ENCODE measurements at regions not wholly inside any gene's neighbourhood (a gene's known extent, or its start where the extent isn't known, plus 50 kb on each side); places are given as distances from the start of the nearest gene placed in this dataset.

DNA sequence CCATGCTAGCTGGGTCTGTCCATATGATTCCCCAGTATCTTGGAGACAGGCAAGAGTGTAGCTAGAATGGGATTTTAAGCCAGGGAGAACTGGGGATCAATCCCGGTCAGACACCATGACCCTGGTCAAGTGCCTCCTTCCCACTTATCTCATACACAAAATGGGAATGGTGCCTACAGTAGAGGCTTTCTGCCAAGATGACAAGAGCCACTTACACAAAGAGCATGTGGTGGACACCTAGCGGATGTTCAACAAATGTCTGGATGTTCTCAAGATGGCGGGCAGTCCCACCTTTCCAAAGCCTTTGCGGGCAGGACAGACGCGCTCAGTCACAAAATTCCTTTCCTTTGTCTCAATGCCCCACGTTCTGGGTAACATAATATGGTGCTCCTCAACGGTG, 57.3 kb downstream of the MAF start:
- CTCF ChIA-PET = no interaction called here

DNA sequence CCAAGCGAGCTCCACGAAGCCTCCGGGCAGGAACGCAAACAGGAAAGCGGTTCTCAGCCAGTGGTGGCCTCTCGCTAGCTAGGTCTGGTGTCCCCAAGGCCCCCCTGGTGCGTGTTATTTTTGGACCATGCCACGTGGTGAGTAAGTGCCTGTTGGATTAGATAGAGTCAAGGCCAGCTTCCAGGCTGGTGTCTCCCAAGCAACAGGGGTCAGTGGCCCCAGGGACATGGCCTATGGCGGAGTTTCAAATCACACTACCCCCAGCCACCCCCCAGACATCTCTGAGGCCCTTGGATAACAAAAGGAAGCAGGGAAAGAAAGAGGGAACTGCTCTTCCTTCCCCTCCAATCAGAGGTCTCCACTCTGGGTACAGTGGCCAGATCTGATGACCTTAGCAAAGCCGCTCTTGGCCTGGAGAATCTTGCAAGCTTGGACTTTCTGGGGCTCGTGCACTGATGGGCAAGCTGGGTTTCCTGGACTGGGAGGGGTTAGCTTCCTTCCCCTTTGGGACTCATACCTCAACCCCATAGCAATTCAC, 58.2 kb downstream of the MAF start:
- Mint-ChIP-seq H3K27ac (no peak overlapping the region), H3K4me1 (no peaks in the 10 kb centered on the region), H3K9me3 (peaks cover 7% of the 10 kb centered on the region), H3K36me3 (no peaks in the 10 kb centered on the region), H3K27me3 (ENCODE audit: low read depth) (no peaks in the 10 kb centered on the region), H3K4me3 (no peak overlapping the region)
- POLR2A ChIA-PET = no interaction called here
- DNase-seq (ENCODE audit: low spot score) (no peak), ATAC-seq (no peak)
- CTCF ChIA-PET = interaction anchor here (0.6 kb wide), 1 partner anchor 31 kb away, joined by 5 read pairs; no protein-coding TSS in a partner anchor
- TF ChIP-seq NFYB (CRISPR knock-in tag; conservative IDR thresholded peaks at IDR 0.05; ENCODE audit: low read depth) (no peak), USF1 (CRISPR knock-in tag; IDR thresholded peaks at IDR 0.05) (no peak), GRHL2 (CRISPR knock-in tag; IDR thresholded peaks at IDR 0.05; ENCODE audit: insufficient replicate concordance, severe bottlenecking) (no peak), IRF2 (CRISPR knock-in tag; IDR thresholded peaks at IDR 0.05; ENCODE audit: borderline replicate concordance, low read depth) (no peak), AFF4 (CRISPR knock-in tag; IDR thresholded peaks at IDR 0.05; ENCODE audit: borderline replicate concordance) (no peak)
- TF ChIP-seq, protein P1, sequence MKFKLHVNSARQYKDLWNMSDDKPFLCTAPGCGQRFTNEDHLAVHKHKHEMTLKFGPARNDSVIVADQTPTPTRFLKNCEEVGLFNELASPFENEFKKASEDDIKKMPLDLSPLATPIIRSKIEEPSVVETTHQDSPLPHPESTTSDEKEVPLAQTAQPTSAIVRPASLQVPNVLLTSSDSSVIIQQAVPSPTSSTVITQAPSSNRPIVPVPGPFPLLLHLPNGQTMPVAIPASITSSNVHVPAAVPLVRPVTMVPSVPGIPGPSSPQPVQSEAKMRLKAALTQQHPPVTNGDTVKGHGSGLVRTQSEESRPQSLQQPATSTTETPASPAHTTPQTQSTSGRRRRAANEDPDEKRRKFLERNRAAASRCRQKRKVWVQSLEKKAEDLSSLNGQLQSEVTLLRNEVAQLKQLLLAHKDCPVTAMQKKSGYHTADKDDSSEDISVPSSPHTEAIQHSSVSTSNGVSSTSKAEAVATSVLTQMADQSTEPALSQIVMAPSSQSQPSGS (CRISPR knock-in tag; IDR thresholded peaks at IDR 0.05; ENCODE audit: borderline replicate concordance, low read depth) = no peak
- TF ChIP-seq, protein P2, sequence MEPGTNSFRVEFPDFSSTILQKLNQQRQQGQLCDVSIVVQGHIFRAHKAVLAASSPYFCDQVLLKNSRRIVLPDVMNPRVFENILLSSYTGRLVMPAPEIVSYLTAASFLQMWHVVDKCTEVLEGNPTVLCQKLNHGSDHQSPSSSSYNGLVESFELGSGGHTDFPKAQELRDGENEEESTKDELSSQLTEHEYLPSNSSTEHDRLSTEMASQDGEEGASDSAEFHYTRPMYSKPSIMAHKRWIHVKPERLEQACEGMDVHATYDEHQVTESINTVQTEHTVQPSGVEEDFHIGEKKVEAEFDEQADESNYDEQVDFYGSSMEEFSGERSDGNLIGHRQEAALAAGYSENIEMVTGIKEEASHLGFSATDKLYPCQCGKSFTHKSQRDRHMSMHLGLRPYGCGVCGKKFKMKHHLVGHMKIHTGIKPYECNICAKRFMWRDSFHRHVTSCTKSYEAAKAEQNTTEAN (CRISPR knock-in tag; IDR thresholded peaks at IDR 0.05) = no peak

More for the DNA sequence above, 57.3 kb downstream of the MAF start:
- TF ChIP-seq, protein P3, sequence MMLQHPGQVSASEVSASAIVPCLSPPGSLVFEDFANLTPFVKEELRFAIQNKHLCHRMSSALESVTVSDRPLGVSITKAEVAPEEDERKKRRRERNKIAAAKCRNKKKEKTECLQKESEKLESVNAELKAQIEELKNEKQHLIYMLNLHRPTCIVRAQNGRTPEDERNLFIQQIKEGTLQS (CRISPR knock-in tag; conservative IDR thresholded peaks at IDR 0.05) = no peak
- no peak for TF ChIP-seq KAT7 (CRISPR knock-in tag; IDR thresholded peaks at IDR 0.05; ENCODE audit: borderline replicate concordance)
- TF ChIP-seq ZNF281 (CRISPR knock-in tag; IDR thresholded peaks at IDR 0.05) = no peak
- no peak for TF ChIP-seq GRHL2 (CRISPR knock-in tag; IDR thresholded peaks at IDR 0.05; ENCODE audit: insufficient replicate concordance, severe bottlenecking)
- no peak for TF ChIP-seq MXD4 (CRISPR knock-in tag; IDR thresholded peaks at IDR 0.05; ENCODE audit: borderline replicate concordance)
- no peak for TF ChIP-seq ZNF219 (CRISPR knock-in tag; IDR thresholded peaks at IDR 0.05; ENCODE audit: borderline replicate concordance)
- no peak for TF ChIP-seq ZBTB21 (CRISPR knock-in tag; IDR thresholded peaks at IDR 0.05; ENCODE audit: borderline replicate concordance)
- no peak for TF ChIP-seq ZNF317 (CRISPR knock-in tag; IDR thresholded peaks at IDR 0.05; ENCODE audit: borderline replicate concordance, low read depth)
- TF ChIP-seq, protein P4, sequence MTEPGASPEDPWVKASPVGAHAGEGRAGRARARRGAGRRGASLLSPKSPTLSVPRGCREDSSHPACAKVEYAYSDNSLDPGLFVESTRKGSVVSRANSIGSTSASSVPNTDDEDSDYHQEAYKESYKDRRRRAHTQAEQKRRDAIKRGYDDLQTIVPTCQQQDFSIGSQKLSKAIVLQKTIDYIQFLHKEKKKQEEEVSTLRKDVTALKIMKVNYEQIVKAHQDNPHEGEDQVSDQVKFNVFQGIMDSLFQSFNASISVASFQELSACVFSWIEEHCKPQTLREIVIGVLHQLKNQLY (CRISPR knock-in tag; IDR thresholded peaks at IDR 0.05) = no peak
- no peak for TF ChIP-seq NFE2L1 (CRISPR knock-in tag; IDR thresholded peaks at IDR 0.05)
- TF ChIP-seq, protein P5, sequence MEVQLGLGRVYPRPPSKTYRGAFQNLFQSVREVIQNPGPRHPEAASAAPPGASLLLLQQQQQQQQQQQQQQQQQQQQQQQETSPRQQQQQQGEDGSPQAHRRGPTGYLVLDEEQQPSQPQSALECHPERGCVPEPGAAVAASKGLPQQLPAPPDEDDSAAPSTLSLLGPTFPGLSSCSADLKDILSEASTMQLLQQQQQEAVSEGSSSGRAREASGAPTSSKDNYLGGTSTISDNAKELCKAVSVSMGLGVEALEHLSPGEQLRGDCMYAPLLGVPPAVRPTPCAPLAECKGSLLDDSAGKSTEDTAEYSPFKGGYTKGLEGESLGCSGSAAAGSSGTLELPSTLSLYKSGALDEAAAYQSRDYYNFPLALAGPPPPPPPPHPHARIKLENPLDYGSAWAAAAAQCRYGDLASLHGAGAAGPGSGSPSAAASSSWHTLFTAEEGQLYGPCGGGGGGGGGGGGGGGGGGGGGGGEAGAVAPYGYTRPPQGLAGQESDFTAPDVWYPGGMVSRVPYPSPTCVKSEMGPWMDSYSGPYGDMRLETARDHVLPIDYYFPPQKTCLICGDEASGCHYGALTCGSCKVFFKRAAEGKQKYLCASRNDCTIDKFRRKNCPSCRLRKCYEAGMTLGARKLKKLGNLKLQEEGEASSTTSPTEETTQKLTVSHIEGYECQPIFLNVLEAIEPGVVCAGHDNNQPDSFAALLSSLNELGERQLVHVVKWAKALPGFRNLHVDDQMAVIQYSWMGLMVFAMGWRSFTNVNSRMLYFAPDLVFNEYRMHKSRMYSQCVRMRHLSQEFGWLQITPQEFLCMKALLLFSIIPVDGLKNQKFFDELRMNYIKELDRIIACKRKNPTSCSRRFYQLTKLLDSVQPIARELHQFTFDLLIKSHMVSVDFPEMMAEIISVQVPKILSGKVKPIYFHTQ (CRISPR knock-in tag; IDR thresholded peaks at IDR 0.05) = no peak
- Mint-ChIP-seq H3K4me1 (no peaks in the 10 kb centered on the region), H3K36me3 (no peaks in the 10 kb centered on the region), H3K9me3 (peaks cover 7% of the 10 kb centered on the region), H3K4me3 (no peak overlapping the region), H3K27me3 (ENCODE audit: low read depth) (no peaks in the 10 kb centered on the region), H3K27ac (no peak overlapping the region)
- POLR2A ChIA-PET = no interaction called here
- DNase-seq (ENCODE audit: low spot score) (no peak), ATAC-seq (no peak)
